Mesodermal cell (in vitro differentiated cells): ENCODE measurements at regions not wholly inside any gene's neighbourhood (a gene's known extent, or its start where the extent isn't known, plus 50 kb on each side); places are given as distances from the start of the nearest gene placed in this dataset.

ENCODE experiments used
- H3K27ac ChIP-seq: 2 replicates; pipeline ENCODE4 v1.7.0; 2013; ENCODE audit warnings: mild to moderate bottlenecking, low read depth, low read length, moderate library complexity; ENCODE audit not compliant: severe bottlenecking
- H3K36me3 ChIP-seq: 2 replicates; pipeline ENCODE4 v1.7.1; 2013; ENCODE audit warnings: mild to moderate bottlenecking, low read length, moderate library complexity; ENCODE audit not compliant: control insufficient read depth, insufficient read depth
- H3K4me1 ChIP-seq: one replicate; pipeline ENCODE4 v1.7.1; 2013; ENCODE audit warnings: mild to moderate bottlenecking, low read length; ENCODE audit not compliant: insufficient read depth, control insufficient read depth, poor library complexity, severe bottlenecking
- H3K4me3 ChIP-seq: 2 replicates; pipeline ENCODE4 v1.7.0; 2013; ENCODE audit warnings: low read length, control low read depth, mild to moderate bottlenecking; ENCODE audit not compliant: insufficient read depth, poor library complexity, severe bottlenecking; ENCODE audit errors: extremely low read depth
- H3K9me3 ChIP-seq: 2 replicates; pipeline ENCODE4 v1.7.1; 2013; ENCODE audit warnings: mild to moderate bottlenecking, low read length, moderate library complexity; ENCODE audit not compliant: control insufficient read depth
- WGBS, 2 experiments: methylation state at CpG; one replicate each; pipeline ENCODE4 v1.1.5; 2013; ENCODE audit warnings: missing lambda C conversion rate in 2 of 2; ENCODE audit not compliant: insufficient coverage in 2 of 2; 5-methylcytosine and 5-hydroxymethylcytosine counted together

DNA sequence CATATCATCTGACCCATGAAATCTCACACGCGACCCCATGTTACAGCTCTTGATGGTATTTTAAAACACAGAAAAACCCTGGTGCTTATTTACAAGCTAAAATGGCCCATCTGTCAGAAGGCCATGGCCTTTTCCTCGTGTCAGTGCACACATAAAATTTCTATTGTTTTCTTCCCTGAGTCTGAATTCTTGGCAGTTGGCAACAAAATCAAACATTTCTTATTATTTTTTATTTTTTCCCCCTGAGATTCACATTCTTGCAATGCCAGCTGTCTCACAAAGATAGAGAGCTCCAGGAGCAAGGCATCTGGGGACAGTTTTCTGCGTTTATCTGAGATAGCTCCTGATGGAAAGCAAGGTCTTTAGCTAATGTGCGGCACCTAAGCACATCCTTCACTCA lies 818.1 kb upstream of the TMEM132C start:
- H3K27ac ChIP-seq: no peak overlapping the region
- 77 to 86% methylated on average over 2 to 4 of the region's 5 CpGs for WGBS, 2 experiments

GRCh38 chr12:127450826-127451225 lies 816.1 kb upstream of the TMEM132C start:
- H3K4me3 ChIP-seq: no peak overlapping the region
- H3K9me3 ChIP-seq: no peaks in the 10 kb centered on the region
- H3K27ac ChIP-seq: no peak overlapping the region
- H3K4me1 ChIP-seq: no peaks in the 10 kb centered on the region
- 0% methylated on average over 1 of the region's 2 CpGs for WGBS, 2 experiments
- no peaks in the 10 kb centered on the region for H3K36me3 ChIP-seq

More for the DNA sequence above, 818.1 kb upstream of the TMEM132C start:
- H3K4me3 ChIP-seq: no peak overlapping the region
- no peaks in the 10 kb centered on the region for H3K36me3 ChIP-seq
- no peaks in the 10 kb centered on the region for H3K4me1 ChIP-seq
- no peaks in the 10 kb centered on the region for H3K9me3 ChIP-seq

DNA sequence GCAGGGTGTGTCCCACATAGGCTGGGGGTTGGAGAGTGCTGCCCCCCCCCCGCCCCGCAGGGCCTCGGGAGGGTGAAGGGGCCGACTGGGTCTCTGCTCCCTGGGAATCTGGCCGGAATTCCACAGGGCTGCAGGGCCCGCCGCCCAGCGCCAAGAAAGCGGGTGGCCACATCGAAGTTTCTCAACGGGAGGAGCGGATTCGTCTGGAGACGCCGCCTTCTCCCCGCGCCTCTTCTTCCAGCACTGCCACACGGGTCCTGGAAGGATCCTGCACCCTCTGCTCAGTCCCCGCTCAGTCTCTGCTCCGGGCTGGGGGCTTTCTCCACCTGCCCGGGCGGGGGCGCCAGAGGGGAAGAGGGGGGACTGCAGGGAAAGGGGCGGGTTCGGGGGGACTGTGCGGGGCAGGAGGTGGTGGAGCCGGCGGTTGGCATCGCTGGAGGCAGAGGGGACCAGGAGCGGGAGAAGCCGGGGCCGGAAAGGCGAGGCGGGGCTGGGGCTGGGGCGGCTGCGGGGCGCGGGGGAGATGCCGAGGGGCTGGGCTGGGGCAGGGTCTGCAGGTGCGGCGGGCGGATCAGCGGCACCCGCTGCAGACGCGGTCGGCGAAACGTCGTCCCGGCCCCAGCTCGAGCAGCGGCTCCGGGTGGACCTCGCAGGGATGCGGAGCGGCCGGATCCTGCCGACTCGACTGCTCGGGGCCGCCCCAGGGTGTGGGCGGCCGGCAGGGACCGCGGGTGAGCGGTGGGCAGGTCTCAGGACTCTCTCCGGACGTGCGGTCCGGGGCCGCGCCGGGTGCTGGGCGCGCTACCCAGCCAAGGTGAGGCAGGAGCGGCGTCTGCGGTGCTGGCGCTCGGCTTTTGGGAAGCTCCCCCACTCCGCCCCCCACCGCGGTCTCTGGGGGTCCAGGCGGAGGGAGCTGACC lies 811.4 kb upstream of the TMEM132C start:
- Histone ChIP-seq H3K4me3 (peak overlapping the region; percentile 16), H3K27ac (no peak overlapping the region), H3K9me3 (no peaks in the 10 kb centered on the region), H3K4me1 (no peaks in the 10 kb centered on the region), H3K36me3 (no peaks in the 10 kb centered on the region)
- WGBS, 2 experiments: 1 to 2% methylated on average over 28 to 56 of the region's 85 CpGs

GRCh38 chr12:127457726-127458125 lies 809.2 kb upstream of the TMEM132C start:
- Histone ChIP-seq H3K4me1 (no peaks in the 10 kb centered on the region), H3K4me3 (no peak overlapping the region), H3K9me3 (no peaks in the 10 kb centered on the region), H3K36me3 (no peaks in the 10 kb centered on the region), H3K27ac (no peak overlapping the region)
- WGBS, 2 experiments: 83 to 87% methylated on average over 1 to 3 of the region's 5 CpGs

- H3K9me3 ChIP-seq: no peaks in the 10 kb centered on the region
- no peaks in the 10 kb centered on the region for H3K36me3 ChIP-seq
- H3K4me3 ChIP-seq: no peak overlapping the region
- no peaks in the 10 kb centered on the region for H3K4me1 ChIP-seq
- no CpG with 5 or more reads among the region's 2 CpGs for WGBS, 2 experiments
- H3K27ac ChIP-seq: no peak overlapping the region
Observed at GRCh38 chr12:127459166-127459565, 807.8 kb upstream of the TMEM132C start.

- no peaks in the 10 kb centered on the region for H3K9me3 ChIP-seq
- H3K27ac ChIP-seq: no peak overlapping the region
- H3K4me3 ChIP-seq: no peak overlapping the region
- H3K36me3 ChIP-seq: no peaks in the 10 kb centered on the region
- WGBS, 2 experiments: 83 to 88% methylated on average over 5 to 6 of the region's 6 CpGs
- no peaks in the 10 kb centered on the region for H3K4me1 ChIP-seq
Observed at GRCh38 chr12:127459687-127460086, 807.3 kb upstream of the TMEM132C start.

GRCh38 chr12:127463237-127463636 lies 803.7 kb upstream of the TMEM132C start:
- Histone ChIP-seq H3K27ac (no peak overlapping the region), H3K9me3 (no peaks in the 10 kb centered on the region), H3K4me1 (no peaks in the 10 kb centered on the region), H3K4me3 (no peak overlapping the region), H3K36me3 (no peaks in the 10 kb centered on the region)
- WGBS, 2 experiments: no CpG with 5 or more reads among the region's 1 CpG

DNA sequence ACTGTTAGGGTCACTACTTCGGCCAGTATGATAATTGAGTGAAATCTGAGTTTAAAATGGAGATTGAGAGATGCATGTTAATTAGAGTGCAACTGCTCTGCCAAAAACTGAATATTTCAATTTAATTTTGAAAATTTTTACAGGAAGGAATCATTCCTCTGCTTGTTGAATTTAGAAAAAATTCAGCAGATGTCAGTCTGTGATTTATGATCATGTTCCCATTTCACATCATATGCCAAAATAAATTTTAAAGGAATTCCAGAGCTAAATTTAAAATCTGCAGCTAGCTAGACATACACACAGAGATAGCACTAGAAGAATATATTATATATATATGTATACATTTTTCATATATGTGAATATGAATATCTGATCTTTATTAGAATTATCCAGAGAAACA lies 797.6 kb upstream of the TMEM132C start:
- WGBS, 2 experiments: 90 to 100% methylated on average over 1 of the region's 1 CpG
- H3K4me1 ChIP-seq: no peaks in the 10 kb centered on the region
- no peak overlapping the region for H3K4me3 ChIP-seq
- no peak overlapping the region for H3K27ac ChIP-seq
- no peaks in the 10 kb centered on the region for H3K36me3 ChIP-seq
- H3K9me3 ChIP-seq: peaks cover 9% of the 10 kb centered on the region

DNA sequence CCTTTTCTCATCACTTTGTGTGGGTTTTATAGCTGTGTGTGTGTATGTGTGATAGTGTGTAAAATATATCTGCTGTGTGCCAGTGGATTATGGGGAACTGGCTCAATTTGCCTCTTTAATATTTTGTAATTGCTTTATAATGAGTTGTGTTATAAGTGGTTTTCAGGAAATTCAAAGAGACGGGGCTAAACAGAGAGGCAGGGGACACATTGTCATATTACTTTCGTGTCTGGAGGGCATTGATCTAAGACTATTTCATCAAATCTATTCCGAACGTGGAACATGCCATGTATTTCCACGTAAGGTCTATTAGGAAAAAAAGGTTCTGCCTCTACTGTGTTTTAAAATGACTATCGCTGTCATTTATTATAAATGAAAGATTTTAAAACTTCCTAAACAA lies 793.2 kb upstream of the TMEM132C start:
- Histone ChIP-seq H3K4me1 (no peaks in the 10 kb centered on the region), H3K27ac (no peak overlapping the region), H3K36me3 (no peaks in the 10 kb centered on the region), H3K4me3 (no peak overlapping the region), H3K9me3 (peaks cover 9% of the 10 kb centered on the region)
- 100% methylated on average over 2 to 4 of the region's 6 CpGs for WGBS, 2 experiments

DNA sequence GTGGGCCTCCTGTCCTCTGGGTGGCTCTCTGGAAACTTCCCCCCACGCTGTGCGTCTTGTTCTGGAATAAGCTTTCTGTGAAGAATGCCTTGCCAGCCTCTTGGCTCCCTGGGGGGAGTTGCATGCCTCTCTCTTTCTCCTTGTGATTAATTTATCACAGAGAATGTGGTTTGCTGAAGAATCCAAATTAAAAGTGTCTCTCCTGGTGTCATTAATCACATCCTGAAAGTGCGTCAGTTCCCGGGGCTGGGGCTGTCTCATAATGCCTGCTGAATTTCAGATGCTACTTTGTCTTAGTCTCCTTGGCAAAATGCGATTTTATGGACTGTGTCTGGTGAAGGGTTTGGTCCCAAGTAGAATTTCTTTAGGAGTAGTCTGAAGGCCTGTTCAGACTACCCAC lies 787.7 kb upstream of the TMEM132C start:
- WGBS, 2 experiments: 90 to 94% methylated on average over 4 to 5 of the region's 5 CpGs
- Histone ChIP-seq H3K9me3 (no peaks in the 10 kb centered on the region), H3K4me1 (no peaks in the 10 kb centered on the region), H3K36me3 (no peaks in the 10 kb centered on the region), H3K27ac (no peak overlapping the region), H3K4me3 (no peak overlapping the region)

GRCh38 chr12:127480775-127481314 lies 786.1 kb upstream of the TMEM132C start:
- Histone ChIP-seq H3K9me3 (no peaks in the 10 kb centered on the region), H3K36me3 (no peaks in the 10 kb centered on the region), H3K27ac (no peak overlapping the region), H3K4me3 (no peak overlapping the region), H3K4me1 (no peaks in the 10 kb centered on the region)
- WGBS, 2 experiments: 100% methylated on average over 1 to 2 of the region's 5 CpGs
